GM12878 (cell line): ENCODE measurements at regions not wholly inside any gene's neighbourhood (a gene's known extent, or its start where the extent isn't known, plus 50 kb on each side); places are given as distances from the start of the nearest gene placed in this dataset.

Experiments used
- ATAC-seq: fragments of 200-7000 bp; cut with Tn5 transposase; 3 replicates; pipeline ENCODE4 v1.9.1; 2020; ENCODE audit warnings: mild to moderate bottlenecking, moderate library complexity
- BruUV-seq: library from RNA; stranded (reverse); fragments of 400-500 nt; replicated peaks from 2 replicates; lab custom pipeline; 2021; lab: Mats Ljungman, UMichigan
- CTCF ChIA-PET: fragments of 300-600 bp; sonication (Branson Sonifier 250); formaldehyde crosslinking; extraction: SDS; loops from one replicate; lab custom pipeline; 2021; ENCODE audit warnings: inconsistent platforms; lab: Yijun Ruan, JAX
- POLR2A ChIA-PET: fragments of 350-600 bp; formaldehyde crosslinking; extraction: SDS; loops from one replicate; lab custom pipeline; 2021; ENCODE audit warnings: inconsistent platforms; lab: Charles Lee
- RAD21 ChIA-PET: fragments of 300-600 bp; sonication (Branson Sonifier 250); formaldehyde crosslinking; loops from one replicate; lab custom pipeline; 2023; ENCODE audit warnings: antibody characterized with exemption; ENCODE audit not compliant: unreplicated experiment; lab: Charles Lee
- SMC1A ChIA-PET: fragments of 300-600 bp; sonication (Branson Sonifier 250); formaldehyde crosslinking; loops from one replicate; lab custom pipeline; 2023; ENCODE audit not compliant: unreplicated experiment, uncharacterized antibody; lab: Charles Lee
- DNase-seq: peaks from one replicate; pipeline ENCODE4 v3.0.0-alpha.2; 2011; ENCODE audit warnings: low read depth, low spot score
- FAIRE-seq: peaks from 3 replicates; lab custom pipeline; 2011; peaks lifted over from hg19 to GRCh38; lab: Jason Lieb, UNC
- H2AFZ ChIP-seq: 2 replicates; pipeline ENCODE4 v1.6.0; 2011; ENCODE audit warnings: low read depth, low read length, control low read depth; ENCODE audit not compliant: control insufficient read depth
- H3K27ac ChIP-seq: 2 replicates; pipeline ENCODE4 v1.5.1; 2011; ENCODE audit warnings: control low read depth; ENCODE audit not compliant: control insufficient read depth, insufficient read depth
- H3K27me3 ChIP-seq, 2 experiments: replicated peaks in 1 of 2; 2 replicates each; pipeline versions ENCODE4 v1.6.0 to v1.6.1; 2011; ENCODE audit warnings: low read length in 1 of 2; ENCODE audit not compliant: control insufficient read depth in 2 of 2, insufficient read depth in 2 of 2
- H3K36me3 ChIP-seq, 2 experiments: 2 replicates each; pipeline ENCODE4 v1.5.1; 2011; ENCODE audit warnings: low read length in 1 of 2; ENCODE audit not compliant: control insufficient read depth in 2 of 2, insufficient read depth in 2 of 2
- H3K4me1 ChIP-seq: 2 replicates; pipeline ENCODE4 v1.6.1; 2011; ENCODE audit warnings: mild to moderate bottlenecking, low read length, moderate library complexity, mixed read lengths; ENCODE audit not compliant: control insufficient read depth, insufficient read depth
- H3K4me2 ChIP-seq: 2 replicates; pipeline ENCODE4 v1.6.0; 2011; ENCODE audit warnings: control low read depth; ENCODE audit not compliant: control insufficient read depth, insufficient read depth
- H3K4me3 ChIP-seq: fragments of 200-600 bp; sonication (generic); 2 replicates; pipeline ENCODE4 v1.5.1; 2016
- H3K79me2 ChIP-seq: 2 replicates; pipeline ENCODE4 v1.6.0; 2011; ENCODE audit warnings: low read length; ENCODE audit not compliant: control insufficient read depth, insufficient read depth
- H3K9ac ChIP-seq: 2 replicates; pipeline ENCODE4 v1.8.0; 2011; ENCODE audit warnings: low read length, control low read depth, mixed read lengths; ENCODE audit not compliant: control insufficient read depth, insufficient read depth
- H3K9me3 ChIP-seq: replicated peaks from 3 replicates; pipeline ENCODE4 v1.5.1; 2011; ENCODE audit warnings: mild to moderate bottlenecking, low read length; ENCODE audit not compliant: control insufficient read depth, insufficient read depth
- H4K20me1 ChIP-seq: 2 replicates; pipeline ENCODE4 v1.6.0; 2011; ENCODE audit not compliant: control insufficient read depth, insufficient read depth
- FOXK2 ChIP-seq: fragments of 450-650 bp; IDR thresholded peaks from 2 replicates; pipeline ENCODE4 v1.6.1; 2017; ENCODE audit warnings: mild to moderate bottlenecking, moderate library complexity
- IRF4 ChIP-seq: IDR thresholded peaks from 2 replicates; pipeline ENCODE4 v1.6.1; 2011; ENCODE audit warnings: low read depth, low read length
- KDM1A ChIP-seq: fragments of 200-600 bp; sonication (generic); IDR thresholded peaks from 2 replicates; pipeline ENCODE4 v1.6.1; 2016; ENCODE audit warnings: borderline replicate concordance
- MXI1 ChIP-seq: fragments of 150-350 bp; IDR thresholded peaks from 2 replicates; pipeline ENCODE4 v1.6.1; 2011; ENCODE audit warnings: low read depth, mild to moderate bottlenecking, inconsistent platforms, low read length, improper control_type of control experiment
- RBBP5 ChIP-seq: fragments of 200-600 bp; sonication (generic); conservative IDR thresholded peaks from 2 replicates; pipeline ENCODE4 v1.6.1; 2016
- REST ChIP-seq: IDR thresholded peaks from 2 replicates; pipeline ENCODE4 v1.6.1; 2012; ENCODE audit warnings: mild to moderate bottlenecking, low read depth, low read length
- SPI1 ChIP-seq: IDR thresholded peaks from 2 replicates; pipeline ENCODE4 v1.6.1; 2011; ENCODE audit warnings: low read depth, mild to moderate bottlenecking, low read length, moderate library complexity, borderline replicate concordance; ENCODE audit not compliant: insufficient read depth
- SUZ12 ChIP-seq: fragments of 200-600 bp; sonication (generic); IDR thresholded peaks from one replicate; pipeline ENCODE4 v1.6.1; 2018; ENCODE audit warnings: antibody characterized with exemption, mild to moderate bottlenecking; ENCODE audit not compliant: unreplicated experiment
- TAF1 ChIP-seq: IDR thresholded peaks from 2 replicates; pipeline ENCODE4 v1.6.1; 2011; ENCODE audit warnings: mild to moderate bottlenecking, low read depth, low read length, borderline replicate concordance
- WGBS: methylation state at CpG from one replicate; pipeline ENCODE4 v1.1.6; 2016; ENCODE audit warnings: low lambda C conversion rate; ENCODE audit not compliant: insufficient replicate concordance, insufficient coverage; ENCODE audit errors: missing lambda C conversion rate; 5-methylcytosine and 5-hydroxymethylcytosine counted together
- in situ Hi-C: fragments of 300-500 bp; cut with MboI; formaldehyde crosslinking; loops from 9 replicates; pipeline ENCODE4 v1.14.3; 2018; ENCODE audit warnings: mixed read lengths
- intact Hi-C: fragments of 100-400 bp; cut with micrococcal nuclease; formaldehyde crosslinking; loops from one replicate; pipeline ENCODE4 v1.14.2; 2022; ENCODE audit not compliant: unreplicated experiment

- in situ Hi-C loops (no loop called here), intact Hi-C loops (no loop called here)
- TF ChIP-seq IRF4 (no peak), FOXK2 (no peak), RBBP5 (no peak), SUZ12 (no peak), TAF1 (no peak), MXI1 (no peak), KDM1A (no peak), SPI1 (no peak), REST (no peak)
- ChIA-PET POLR2A (no interaction called here), CTCF (no interaction called here), SMC1A (no interaction called here), RAD21 (no interaction called here)
- H3K9ac ChIP-seq: no peak overlapping the region
- H3K4me2 ChIP-seq: no peak overlapping the region
- no peak overlapping the region for H2AFZ ChIP-seq
- H3K27me3 ChIP-seq: no peaks in the 10 kb centered on the region; a peak in 1 of 4 replicates
- H3K27ac ChIP-seq: no peak overlapping the region
- no peaks in the 10 kb centered on the region for H3K79me2 ChIP-seq
- DNase-seq (no peak), FAIRE-seq (no peak), ATAC-seq (no peak)
- no peaks in the 10 kb centered on the region for H4K20me1 ChIP-seq
- no peaks in the 10 kb centered on the region for H3K9me3 ChIP-seq
- H3K4me3 ChIP-seq: no peak overlapping the region
- BruUV-seq: no TSS peak
- WGBS: 27% methylated on average over 13 of the region's 13 CpGs
- H3K36me3 ChIP-seq: no peaks in the 10 kb centered on the region
- H3K4me1 ChIP-seq: no peaks in the 10 kb centered on the region
These were observed 341.1 kb upstream of the B3GAT1 start for GRCh38 chr11:134752964-134753770.
